HCT116 (cell line): ENCODE measurements at regions not wholly inside any gene's neighbourhood (a gene's known extent, or its start where the extent isn't known, plus 50 kb on each side); places are given as distances from the start of the nearest gene placed in this dataset.

Source experiments
- ATAC-seq: fragments of 200-7000 bp; cut with Tn5 transposase; 2 replicates; pipeline ENCODE4 v1.9.1; 2020; ENCODE audit warnings: mild to moderate bottlenecking, moderate library complexity
- BruUV-seq: library from RNA; stranded (reverse); fragments of 400-500 nt; replicated peaks from 2 replicates; lab custom pipeline; 2021; lab: Mats Ljungman, UMichigan
- CTCF ChIA-PET: fragments of 300-600 bp; sonication (Branson Sonifier 250); formaldehyde crosslinking; loops from one replicate; lab custom pipeline; 2021; ENCODE audit warnings: antibody characterized with exemption; lab: Charles Lee
- POLR2A ChIA-PET: fragments of 300-600, 350-600 bp; sonication (Branson Sonifier 250); formaldehyde crosslinking; loops from one replicate; lab custom pipeline; 2021; ENCODE audit warnings: antibody characterized with exemption; lab: Charles Lee
- RAD21 ChIA-PET, 2 experiments: fragments of 300-600 bp; sonication (Branson Sonifier 250); formaldehyde crosslinking; loops; one replicate each; lab custom pipeline; 2023; ENCODE audit warnings: low total read pairs in 2 of 2; ENCODE audit not compliant: uncharacterized antibody in 2 of 2, unreplicated experiment in 2 of 2, low non-redundant PET in 1 of 2; lab: Charles Lee
- DNase-seq: peaks from one replicate; pipeline ENCODE4 v3.0.0-alpha.2; 2010; ENCODE audit warnings: low read depth, low spot score
- H2AFZ ChIP-seq: fragments of 200-600 bp; shearing (Covaris generic), sonication (generic); 2 replicates; pipeline ENCODE4 v1.6.1; 2017; ENCODE audit warnings: low read depth, mixed run types, mixed read lengths, antibody characterized with exemption, low read length; ENCODE audit not compliant: poor library complexity, severe bottlenecking
- H3K27ac ChIP-seq: 2 replicates; pipeline ENCODE4 v1.5.1; 2012; ENCODE audit warnings: low read depth, low read length
- H3K27me3 ChIP-seq: fragments of 200-600 bp; sonication (generic); 2 replicates; pipeline ENCODE4 v1.6.1; 2016; ENCODE audit warnings: mixed run types, low read length, mixed read lengths; ENCODE audit not compliant: insufficient read depth
- H3K36me3 ChIP-seq, 2 experiments: fragments of 200-500 bp in 1 of 2; fragments of 200-600 bp in 1 of 2; sonication (Bioruptor generic) in 1 of 2; sonication (generic) in 1 of 2; 2 replicates each; pipeline versions ENCODE4 v1.5.1 to v1.6.1; 2014 to 2016; ENCODE audit warnings: low read length in 2 of 2, inconsistent platforms in 1 of 2, mixed read lengths in 1 of 2, mixed run types in 1 of 2; ENCODE audit not compliant: insufficient read depth in 2 of 2, control insufficient read depth in 1 of 2
- H3K4me1 ChIP-seq, 2 experiments: fragments of 200-600 bp in 1 of 2; sonication (generic) in 1 of 2; 2 replicates each; pipeline versions ENCODE4 v1.5.1 to v1.6.1; 2012 to 2017; ENCODE audit warnings: low read length in 2 of 2, inconsistent platforms in 1 of 2, mild to moderate bottlenecking in 1 of 2, mixed read lengths in 1 of 2, mixed run types in 1 of 2, moderate library complexity in 1 of 2; ENCODE audit not compliant: insufficient read depth in 2 of 2, control insufficient read depth in 1 of 2
- H3K4me2 ChIP-seq: fragments of 200-600 bp; sonication (generic); 2 replicates; pipeline ENCODE4 v1.6.1; 2017; ENCODE audit warnings: mixed run types, low read length, mixed read lengths
- H3K4me3 ChIP-seq, 2 experiments: fragments of 200-600 bp in 1 of 2; sonication (generic) in 1 of 2; replicated peaks in 1 of 2; 2 replicates each; pipeline ENCODE4 v1.5.1; 2011 to 2016; ENCODE audit warnings: low read length in 2 of 2, control low read depth in 1 of 2, low read depth in 1 of 2, mild to moderate bottlenecking in 1 of 2, mixed read lengths in 1 of 2, mixed run types in 1 of 2
- H3K79me2 ChIP-seq: fragments of 200-600 bp; sonication (generic); 2 replicates; pipeline ENCODE4 v1.6.1; 2017; ENCODE audit warnings: mild to moderate bottlenecking, mixed run types, low read length, moderate library complexity, mixed read lengths; ENCODE audit not compliant: insufficient read depth
- H3K9ac ChIP-seq: fragments of 200-600 bp; sonication (generic); 2 replicates; pipeline ENCODE4 v1.6.1; 2016; ENCODE audit warnings: low read length, mixed read lengths
- H3K9me2 ChIP-seq: fragments of 200-600 bp; sonication (generic), shearing (Covaris generic); 2 replicates; pipeline ENCODE4 v1.6.1; 2017; ENCODE audit warnings: mixed run types, mild to moderate bottlenecking, moderate library complexity; ENCODE audit not compliant: insufficient read depth
- H3K9me3 ChIP-seq, 2 experiments: fragments of 200-500 bp in 1 of 2; fragments of 200-600 bp in 1 of 2; sonication (Bioruptor generic) in 1 of 2; sonication (generic) in 1 of 2; 2 replicates each; pipeline ENCODE4 v1.6.1; 2014 to 2017; ENCODE audit warnings: low read length in 2 of 2, mixed read lengths in 2 of 2, inconsistent platforms in 1 of 2, low read depth in 1 of 2, mild to moderate bottlenecking in 1 of 2, mixed run types in 1 of 2, moderate library complexity in 1 of 2; ENCODE audit not compliant: control insufficient read depth in 1 of 2, insufficient read depth in 1 of 2
- H4K20me1 ChIP-seq: fragments of 200-600 bp; sonication (generic), shearing (Covaris generic); 2 replicates; pipeline ENCODE4 v1.6.1; 2017; ENCODE audit warnings: mixed run types, mild to moderate bottlenecking, moderate library complexity; ENCODE audit not compliant: insufficient read depth
- ATF3 ChIP-seq: IDR thresholded peaks from 2 replicates; pipeline ENCODE4 v1.6.1; 2012
- CBX3 ChIP-seq: IDR thresholded peaks from 2 replicates; pipeline ENCODE4 v1.6.1; 2012; ENCODE audit warnings: low read depth
- CEBPB ChIP-seq: IDR thresholded peaks from 2 replicates; pipeline ENCODE4 v1.6.1; 2012; ENCODE audit warnings: low read depth
- JUND ChIP-seq: IDR thresholded peaks from 2 replicates; pipeline ENCODE4 v1.6.1; 2012
- POLR2AphosphoS5 ChIP-seq: IDR thresholded peaks from 2 replicates; pipeline ENCODE4 v1.6.1; 2011; ENCODE audit warnings: mild to moderate bottlenecking, low read depth, low read length, moderate library complexity
- RAD21 ChIP-seq: IDR thresholded peaks from 2 replicates; pipeline ENCODE4 v1.6.1; 2012; ENCODE audit warnings: low read depth, mild to moderate bottlenecking
- SIN3A ChIP-seq: IDR thresholded peaks from 2 replicates; pipeline ENCODE4 v1.6.1; 2012; ENCODE audit warnings: low read depth
- SP1 ChIP-seq: IDR thresholded peaks from 2 replicates; pipeline ENCODE4 v1.6.1; 2012; ENCODE audit warnings: low read depth
- TCF7L2 ChIP-seq: IDR thresholded peaks from 2 replicates; pipeline ENCODE4 v1.7.0; 2011; ENCODE audit warnings: borderline replicate concordance, inconsistent platforms; ENCODE audit not compliant: insufficient read depth, insufficient read length; ENCODE audit errors: extremely low read depth
- ZNF274 ChIP-seq: fragments of 200-500 bp; sonication (Bioruptor generic); IDR thresholded peaks from 2 replicates; pipeline ENCODE4 v1.6.1; 2014; ENCODE audit warnings: mild to moderate bottlenecking, low read depth, low read length, inconsistent platforms
- intact Hi-C: fragments of 100-400 bp; cut with micrococcal nuclease; formaldehyde crosslinking; loops from 2 replicates; pipeline ENCODE4 v1.10.0; 2022
- TF ChIP-seq, protein P1 (sequence below): IDR thresholded peaks from 2 replicates; pipeline ENCODE4 v1.6.1; 2012
- TF ChIP-seq, protein P2 (sequence below): IDR thresholded peaks from 2 replicates; pipeline ENCODE4 v1.6.1; 2012; ENCODE audit warnings: low read depth
- TF ChIP-seq, protein P3 (sequence below): IDR thresholded peaks from 2 replicates; pipeline ENCODE4 v1.6.1; 2011; ENCODE audit warnings: mild to moderate bottlenecking, low read length, moderate library complexity; ENCODE audit not compliant: insufficient replicate concordance; ENCODE audit errors: extremely low read depth

DNA sequence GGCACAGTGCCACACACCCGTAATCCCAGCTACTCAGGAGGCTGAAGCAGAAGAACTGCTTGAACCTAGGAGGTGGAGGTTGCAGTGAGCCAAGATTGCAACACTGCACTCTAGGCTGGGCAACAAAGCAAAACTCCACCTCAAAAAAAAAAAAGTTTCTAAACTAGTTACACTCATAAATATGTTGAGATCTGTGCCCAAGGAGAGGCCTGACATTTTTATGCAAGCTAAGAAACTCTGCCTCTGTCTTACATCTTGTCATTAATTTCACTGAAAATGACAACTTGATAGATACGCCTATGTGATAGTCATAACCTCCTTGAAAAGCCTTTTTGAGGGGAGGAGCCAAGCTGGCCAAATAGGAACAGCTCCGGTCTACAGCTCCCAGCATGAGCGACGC is 412.7 kb downstream of the STK39 start:
- Histone ChIP-seq H3K9me3 (no peaks in the 10 kb centered on the region), H2AFZ (no peak overlapping the region), H3K4me3 (no peak overlapping the region), H3K79me2 (no peaks in the 10 kb centered on the region), H3K27ac (no peak overlapping the region), H3K9me2 (no peaks in the 10 kb centered on the region), H3K36me3 (no peaks in the 10 kb centered on the region), H3K4me2 (no peak overlapping the region), H3K27me3 (peaks cover 25% of the 10 kb centered on the region), H3K4me1 (no peaks in the 10 kb centered on the region), H3K9ac (no peak overlapping the region), H4K20me1 (no peaks in the 10 kb centered on the region)
- no peak for DNase-seq
- ChIA-PET CTCF (no interaction called here), RAD21 (no interaction called here), POLR2A (no interaction called here)
- intact Hi-C loops, result no loop called here
- TF ChIP-seq SIN3A (no peak), CBX3 (no peak), TCF7L2 (no peak), CEBPB (no peak), RAD21 (no peak), ATF3 (no peak), JUND (no peak), POLR2AphosphoS5 (no peak), SP1 (no peak), ZNF274 (no peak)
- TF ChIP-seq, protein P1, sequence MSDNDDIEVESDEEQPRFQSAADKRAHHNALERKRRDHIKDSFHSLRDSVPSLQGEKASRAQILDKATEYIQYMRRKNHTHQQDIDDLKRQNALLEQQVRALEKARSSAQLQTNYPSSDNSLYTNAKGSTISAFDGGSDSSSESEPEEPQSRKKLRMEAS, result no peak
- TF ChIP-seq, protein P2, sequence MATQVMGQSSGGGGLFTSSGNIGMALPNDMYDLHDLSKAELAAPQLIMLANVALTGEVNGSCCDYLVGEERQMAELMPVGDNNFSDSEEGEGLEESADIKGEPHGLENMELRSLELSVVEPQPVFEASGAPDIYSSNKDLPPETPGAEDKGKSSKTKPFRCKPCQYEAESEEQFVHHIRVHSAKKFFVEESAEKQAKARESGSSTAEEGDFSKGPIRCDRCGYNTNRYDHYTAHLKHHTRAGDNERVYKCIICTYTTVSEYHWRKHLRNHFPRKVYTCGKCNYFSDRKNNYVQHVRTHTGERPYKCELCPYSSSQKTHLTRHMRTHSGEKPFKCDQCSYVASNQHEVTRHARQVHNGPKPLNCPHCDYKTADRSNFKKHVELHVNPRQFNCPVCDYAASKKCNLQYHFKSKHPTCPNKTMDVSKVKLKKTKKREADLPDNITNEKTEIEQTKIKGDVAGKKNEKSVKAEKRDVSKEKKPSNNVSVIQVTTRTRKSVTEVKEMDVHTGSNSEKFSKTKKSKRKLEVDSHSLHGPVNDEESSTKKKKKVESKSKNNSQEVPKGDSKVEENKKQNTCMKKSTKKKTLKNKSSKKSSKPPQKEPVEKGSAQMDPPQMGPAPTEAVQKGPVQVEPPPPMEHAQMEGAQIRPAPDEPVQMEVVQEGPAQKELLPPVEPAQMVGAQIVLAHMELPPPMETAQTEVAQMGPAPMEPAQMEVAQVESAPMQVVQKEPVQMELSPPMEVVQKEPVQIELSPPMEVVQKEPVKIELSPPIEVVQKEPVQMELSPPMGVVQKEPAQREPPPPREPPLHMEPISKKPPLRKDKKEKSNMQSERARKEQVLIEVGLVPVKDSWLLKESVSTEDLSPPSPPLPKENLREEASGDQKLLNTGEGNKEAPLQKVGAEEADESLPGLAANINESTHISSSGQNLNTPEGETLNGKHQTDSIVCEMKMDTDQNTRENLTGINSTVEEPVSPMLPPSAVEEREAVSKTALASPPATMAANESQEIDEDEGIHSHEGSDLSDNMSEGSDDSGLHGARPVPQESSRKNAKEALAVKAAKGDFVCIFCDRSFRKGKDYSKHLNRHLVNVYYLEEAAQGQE, result no peak
- TF ChIP-seq, protein P3, sequence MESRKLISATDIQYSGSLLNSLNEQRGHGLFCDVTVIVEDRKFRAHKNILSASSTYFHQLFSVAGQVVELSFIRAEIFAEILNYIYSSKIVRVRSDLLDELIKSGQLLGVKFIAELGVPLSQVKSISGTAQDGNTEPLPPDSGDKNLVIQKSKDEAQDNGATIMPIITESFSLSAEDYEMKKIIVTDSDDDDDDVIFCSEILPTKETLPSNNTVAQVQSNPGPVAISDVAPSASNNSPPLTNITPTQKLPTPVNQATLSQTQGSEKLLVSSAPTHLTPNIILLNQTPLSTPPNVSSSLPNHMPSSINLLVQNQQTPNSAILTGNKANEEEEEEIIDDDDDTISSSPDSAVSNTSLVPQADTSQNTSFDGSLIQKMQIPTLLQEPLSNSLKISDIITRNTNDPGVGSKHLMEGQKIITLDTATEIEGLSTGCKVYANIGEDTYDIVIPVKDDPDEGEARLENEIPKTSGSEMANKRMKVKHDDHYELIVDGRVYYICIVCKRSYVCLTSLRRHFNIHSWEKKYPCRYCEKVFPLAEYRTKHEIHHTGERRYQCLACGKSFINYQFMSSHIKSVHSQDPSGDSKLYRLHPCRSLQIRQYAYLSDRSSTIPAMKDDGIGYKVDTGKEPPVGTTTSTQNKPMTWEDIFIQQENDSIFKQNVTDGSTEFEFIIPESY, result no peak
- no TSS peak for BruUV-seq
- ATAC-seq, result no peak
